Muscle layer of duodenum (tissue), 2 donors: ENCODE measurements at regions not wholly inside any gene's neighbourhood (a gene's known extent, or its start where the extent isn't known, plus 50 kb on each side); places are given as distances from the start of the nearest gene placed in this dataset.
"Not testable (repeated sequence)": the region's sequence is repeated elsewhere in the genome, so short reads cannot be mapped to it uniquely, and the experiment has no call there.

ENCODE experiments used
- H3K27ac ChIP-seq: one replicate; pipeline ENCODE4 v1.7.0; 2013; ENCODE audit warnings: mild to moderate bottlenecking, low read length
- H3K27me3 ChIP-seq: one replicate; pipeline ENCODE4 v1.7.0; 2013; ENCODE audit warnings: low read depth, mild to moderate bottlenecking, control low read depth, low read length
- H3K36me3 ChIP-seq, 2 donors: one replicate each; pipeline ENCODE4 v1.7.0; 2013; ENCODE audit warnings: low read length in 2 of 2, control low read depth in 1 of 2, mild to moderate bottlenecking in 1 of 2; ENCODE audit not compliant: insufficient read depth in 2 of 2, control insufficient read depth in 1 of 2
- H3K4me1 ChIP-seq, 2 donors: one replicate each; pipeline ENCODE4 v1.7.0; 2013; ENCODE audit warnings: low read length in 2 of 2, mild to moderate bottlenecking in 2 of 2, control low read depth in 1 of 2, moderate library complexity in 1 of 2; ENCODE audit not compliant: insufficient read depth in 2 of 2, control insufficient read depth in 1 of 2
- H3K4me3 ChIP-seq, 2 donors: one replicate each; pipeline ENCODE4 v1.7.0; 2013; ENCODE audit warnings: low read length in 2 of 2, low read depth in 1 of 2, mild to moderate bottlenecking in 1 of 2
- H3K9me3 ChIP-seq, 2 donors: one replicate each; pipeline ENCODE4 v1.7.0; 2013; ENCODE audit warnings: low read length in 2 of 2, control low read depth in 1 of 2, mild to moderate bottlenecking in 1 of 2; ENCODE audit not compliant: control insufficient read depth in 1 of 2
- donor health status: healthy.

DNA sequence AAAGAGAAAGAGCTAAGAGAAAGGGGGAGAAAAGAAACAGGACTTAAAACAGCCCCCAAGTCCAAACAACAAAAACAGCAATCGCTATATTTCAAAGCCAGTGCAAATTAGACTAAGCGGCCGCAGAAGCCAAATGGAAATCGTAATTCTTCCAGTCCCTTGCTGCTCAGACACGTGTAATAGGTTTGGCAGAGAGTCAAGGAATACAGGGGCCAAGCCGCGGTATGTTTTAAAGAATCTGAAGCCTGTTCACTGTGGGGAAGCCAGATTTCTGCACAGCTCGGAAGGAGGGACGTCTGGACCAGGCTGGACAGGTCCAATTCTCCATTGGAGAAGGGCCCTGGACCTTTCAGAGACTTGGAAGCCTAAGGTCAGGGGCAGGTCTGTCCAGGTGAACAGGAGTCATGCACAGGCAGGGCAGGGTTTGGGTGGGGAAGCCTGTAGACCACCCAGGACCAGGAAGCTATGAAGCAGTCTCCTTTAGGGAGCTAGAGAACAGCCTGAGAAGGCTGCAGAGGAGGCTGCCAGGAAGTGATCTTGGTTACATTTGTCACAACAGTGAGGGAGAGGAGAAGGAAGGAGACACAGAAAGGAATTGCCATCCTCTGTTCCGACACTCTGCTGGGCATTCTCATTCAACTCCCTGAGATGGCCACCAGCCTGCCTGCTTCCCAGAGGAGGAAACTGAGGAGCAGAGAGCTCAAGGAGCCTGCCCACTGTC is 265.5 kb upstream of the ISX start:
- Histone ChIP-seq H3K9me3 (no peaks in the 10 kb centered on the region), H3K27ac (no peak overlapping the region), H3K36me3 (no peaks in the 10 kb centered on the region), H3K4me1 (peaks cover 0 to 10% of the 10 kb centered on the region in 2 donors), H3K4me3 (no peak overlapping the region), H3K27me3 (no peaks in the 10 kb centered on the region)

GRCh38 chr22:34801221-34801620 is 264.7 kb upstream of the ISX start:
- H3K27ac ChIP-seq, result no peak overlapping the region
- no peaks in the 10 kb centered on the region for H3K27me3 ChIP-seq
- H3K4me3 ChIP-seq, result no peak overlapping the region
- no peaks in the 10 kb centered on the region for H3K9me3 ChIP-seq
- H3K4me1 ChIP-seq, result peaks cover 0 to 10% of the 10 kb centered on the region in 2 donors
- no peaks in the 10 kb centered on the region for H3K36me3 ChIP-seq

- Histone ChIP-seq H3K4me3 (no peak overlapping the region), H3K27me3 (no peaks in the 10 kb centered on the region), H3K36me3 (no peaks in the 10 kb centered on the region), H3K4me1 (peaks cover 0 to 10% of the 10 kb centered on the region in 2 donors), H3K27ac (no peak overlapping the region), H3K9me3 (no peaks in the 10 kb centered on the region)
Observed at GRCh38 chr22:34804091-34804490, 261.9 kb upstream of the ISX start.

DNA sequence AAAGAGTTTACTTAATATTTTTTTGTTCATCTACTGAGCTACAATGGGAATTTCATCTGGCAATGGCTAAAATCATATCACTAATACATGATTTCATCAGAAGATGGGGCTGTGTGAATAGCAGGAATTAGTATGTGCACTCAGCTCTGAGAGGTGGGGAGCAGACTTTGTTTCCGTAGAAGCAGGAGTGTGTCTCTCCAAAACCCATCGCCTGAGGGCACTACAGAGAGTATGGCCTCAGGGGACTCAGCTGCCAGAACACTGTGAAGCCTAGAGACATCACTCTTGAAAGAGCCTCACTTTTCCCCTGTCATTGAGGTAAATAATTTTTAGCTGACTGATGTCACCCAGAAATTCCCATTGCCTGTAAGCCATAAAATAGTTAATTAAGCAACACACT is 261.4 kb upstream of the ISX start:
- no peaks in the 10 kb centered on the region for H3K9me3 ChIP-seq
- H3K4me3 ChIP-seq, result no peak overlapping the region
- H3K4me1 ChIP-seq, result peaks cover 0 to 10% of the 10 kb centered on the region in 2 donors
- no peaks in the 10 kb centered on the region for H3K27me3 ChIP-seq
- H3K27ac ChIP-seq, result no peak overlapping the region
- no peaks in the 10 kb centered on the region for H3K36me3 ChIP-seq

- Histone ChIP-seq H3K4me3 (no peak overlapping the region), H3K27ac (no peak overlapping the region), H3K4me1 (no peaks in the 10 kb centered on the region), H3K9me3 (no peaks in the 10 kb centered on the region), H3K36me3 (no peaks in the 10 kb centered on the region), H3K27me3 (no peaks in the 10 kb centered on the region)
Observed at GRCh38 chr22:34805771-34806170, 260.2 kb upstream of the ISX start.

GRCh38 chr22:34808618-34809017 is 257.3 kb upstream of the ISX start:
- no peaks in the 10 kb centered on the region for H3K27me3 ChIP-seq

DNA sequence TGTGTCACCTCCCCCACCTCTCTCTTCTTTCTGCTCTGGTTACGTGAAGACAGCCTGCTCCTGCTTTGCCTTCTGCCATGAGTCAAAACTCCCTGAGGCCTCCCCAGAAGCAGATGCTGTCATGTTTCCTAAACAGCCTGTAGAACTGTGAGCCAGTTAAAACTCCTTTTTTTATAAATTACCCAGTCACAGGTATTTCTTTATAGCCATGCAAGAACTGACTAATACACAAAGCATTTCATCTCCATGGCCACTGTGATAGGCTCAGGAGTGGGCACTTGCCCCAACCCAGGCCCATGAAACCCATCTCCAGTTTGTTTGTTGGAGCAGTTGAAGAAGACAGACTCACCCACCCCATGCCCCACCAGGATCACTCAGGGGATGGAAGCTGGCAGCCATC is 253.3 kb upstream of the ISX start:
- Histone ChIP-seq H3K27me3 (no peaks in the 10 kb centered on the region), H3K4me3 (no peak overlapping the region), H3K36me3 (no peaks in the 10 kb centered on the region), H3K4me1 (no peaks in the 10 kb centered on the region), H3K9me3 (peaks cover 0 to 6% of the 10 kb centered on the region in 2 donors), H3K27ac (no peak overlapping the region)

More at GRCh38 chr22:34808618-34809017, 257.3 kb upstream of the ISX start:
- Histone ChIP-seq H3K4me3 (no peak overlapping the region), H3K4me1 (no peaks in the 10 kb centered on the region), H3K36me3 (no peaks in the 10 kb centered on the region), H3K9me3 (no peaks in the 10 kb centered on the region), H3K27ac (no peak overlapping the region)

DNA sequence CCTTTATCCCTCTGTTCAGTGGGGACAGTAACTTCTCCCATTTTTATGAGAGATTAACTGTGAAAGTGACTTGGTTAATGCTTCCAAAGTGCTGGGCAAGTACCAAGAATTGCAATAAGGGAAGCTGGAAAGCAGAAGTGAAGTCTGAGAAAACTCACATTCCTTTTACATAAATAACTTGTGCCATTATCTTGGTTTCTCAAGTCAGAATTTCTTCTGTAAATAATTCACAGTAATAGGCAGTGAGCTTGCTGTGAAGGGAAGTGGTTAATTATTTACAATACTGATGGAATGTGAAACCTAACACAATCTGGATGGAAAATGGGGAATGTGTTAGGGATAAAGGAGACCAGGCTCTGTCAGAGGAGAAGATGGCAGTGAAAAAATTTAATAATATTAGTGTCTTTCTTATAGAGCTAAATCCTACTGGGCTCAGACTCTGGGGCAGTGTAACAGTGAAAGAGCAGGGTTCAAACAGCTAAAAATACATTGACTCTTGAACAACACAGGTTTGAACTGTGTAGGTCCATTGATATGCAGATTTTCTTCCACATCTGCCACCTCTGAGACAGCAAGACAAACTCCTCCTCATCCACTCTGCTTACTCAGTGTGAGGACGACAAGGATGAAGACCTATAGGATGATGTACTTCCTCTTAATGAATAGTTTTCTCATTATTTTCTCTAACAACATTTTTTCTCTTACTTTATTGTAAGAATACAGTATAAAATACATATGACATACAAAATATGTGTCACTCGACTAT is 251.5 kb upstream of the ISX start:
- Histone ChIP-seq H3K9me3 (peaks cover 0 to 6% of the 10 kb centered on the region in 2 donors), H3K4me3 (no peak overlapping the region), H3K36me3 (no peaks in the 10 kb centered on the region), H3K27ac (no peak overlapping the region), H3K27me3 (no peaks in the 10 kb centered on the region), H3K4me1 (no peaks in the 10 kb centered on the region)

DNA sequence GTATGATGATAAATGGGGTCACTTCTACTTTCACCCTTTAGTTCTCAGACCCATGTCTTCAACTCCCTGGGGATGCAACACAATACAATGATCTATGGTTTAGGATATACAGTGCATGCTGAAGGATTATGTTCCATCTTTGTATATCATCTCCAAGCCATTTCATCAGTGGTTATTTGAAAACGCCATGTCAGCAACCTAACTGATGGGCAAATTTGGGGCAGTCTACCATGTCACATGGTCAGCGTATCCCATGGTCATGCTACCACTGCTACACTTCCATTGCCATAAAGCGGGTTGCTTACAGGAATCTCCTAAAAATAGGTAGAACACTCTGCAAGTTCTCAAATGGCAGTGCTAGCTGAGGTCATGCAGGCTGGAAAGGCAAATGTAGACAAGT is 236.5 kb upstream of the ISX start:
- Histone ChIP-seq H3K4me3 (no peak overlapping the region), H3K4me1 (no peaks in the 10 kb centered on the region), H3K36me3 (no peaks in the 10 kb centered on the region), H3K9me3 (peaks cover 0 to 3% of the 10 kb centered on the region in 2 donors), H3K27me3 (no peaks in the 10 kb centered on the region), H3K27ac (no peak overlapping the region)

- H3K36me3 ChIP-seq, result no peaks in the 10 kb centered on the region
- H3K4me1 ChIP-seq, result no peaks in the 10 kb centered on the region
- H3K27ac ChIP-seq, result no peak overlapping the region
- no peaks in the 10 kb centered on the region for H3K27me3 ChIP-seq
- H3K9me3 ChIP-seq, result no peaks in the 10 kb centered on the region
- no peak overlapping the region for H3K4me3 ChIP-seq
Observed at GRCh38 chr22:34834059-34834458, 231.9 kb upstream of the ISX start.

- not testable (repeated sequence) for H3K4me3 ChIP-seq, H3K36me3 ChIP-seq, H3K4me1 ChIP-seq, H3K27ac ChIP-seq, H3K27me3 ChIP-seq, H3K9me3 ChIP-seq
Observed at GRCh38 chr22:34834541-34834940, 231.4 kb upstream of the ISX start.
